GM12873 (cell line): ENCODE measurements at regions not wholly inside any gene's neighbourhood (a gene's known extent, or its start where the extent isn't known, plus 50 kb on each side); places are given as distances from the start of the nearest gene placed in this dataset.

Experiments
- CTCF ChIP-seq: IDR thresholded peaks from 2 replicates; pipeline ENCODE4 v1.5.1; 2012; ENCODE audit warnings: low read depth, mild to moderate bottlenecking, moderate library complexity, low read length, control low read depth; ENCODE audit not compliant: insufficient read depth; ENCODE audit errors: missing control alignments

GRCh38 chrX:25112156-25112555 lies 96.4 kb upstream of the ARX start:
- no peak for TF ChIP-seq CTCF

GRCh38 chrX:25108481-25108880 lies 92.7 kb upstream of the ARX start:
- no peak for TF ChIP-seq CTCF

- TF ChIP-seq CTCF: no peak
Measured at GRCh38 chrX:25105221-25105620, 89.5 kb upstream of the ARX start.

- no peak for TF ChIP-seq CTCF
Measured at GRCh38 chrX:25096522-25097045, 80.8 kb upstream of the ARX start.

GRCh38 chrX:25084446-25084845 lies 68.7 kb upstream of the ARX start:
- no peak for TF ChIP-seq CTCF

- no peak for TF ChIP-seq CTCF
Measured at GRCh38 chrX:25083661-25084060, 67.9 kb upstream of the ARX start.

- TF ChIP-seq CTCF: no peak
Measured at GRCh38 chrX:25079020-25079419, 63.3 kb upstream of the ARX start.
